ENCODE measurements at regions not wholly inside any gene's neighbourhood (a gene's known extent, or its start where the extent isn't known, plus 50 kb on each side); places are given as distances from the start of the nearest gene placed in this dataset.

GRCh38 chrX:39327255-39327654 lies 526.0 kb downstream of the MID1IP1 start:
- Histone ChIP-seq H3K14ac (ENCODE audit: insufficient read depth, low read length) (no peak overlapping the region), H3T11ph (ENCODE audit: low read length) (no peak overlapping the region), H4K8ac (replicated peaks; ENCODE audit: insufficient read length, low read depth, low read length) (no peak overlapping the region), H2AK5ac (ENCODE audit: insufficient read length, low read length) (no peak overlapping the region), H3K79me1 (ENCODE audit: insufficient read depth, low read depth, low read length, poor library complexity, severe bottlenecking) (no peaks in the 10 kb centered on the region), H2BK20ac (ENCODE audit: low read depth, low read length, poor library complexity, severe bottlenecking) (no peak overlapping the region), H2BK15ac (ENCODE audit: low read depth, low read length) (no peak overlapping the region), H4K5ac (ENCODE audit: insufficient read length, low read depth, low read length) (no peak overlapping the region), H3K4me2 (ENCODE audit: insufficient read depth, insufficient read length, low read length) (no peak overlapping the region), H2BK120ac (ENCODE audit: low read depth, low read length, poor library complexity, severe bottlenecking) (no peak overlapping the region), H3K9me3 (ENCODE audit: control insufficient read depth, low read depth, low read length) (no peaks in the 10 kb centered on the region), H3K27ac (ENCODE audit: insufficient read length, low read depth, low read length) (no peak overlapping the region), H3K4ac (ENCODE audit: low read depth, low read length) (no peak overlapping the region), H2AFZ (ENCODE audit: low read length) (no peak overlapping the region), H4K20me1 (ENCODE audit: control insufficient read depth, insufficient read depth, insufficient read length) (no peaks in the 10 kb centered on the region), H2BK5ac (ENCODE audit: insufficient read length, low read length) (no peak overlapping the region), H3K79me2 (ENCODE audit: insufficient read depth, low read length) (no peaks in the 10 kb centered on the region), H3K18ac (ENCODE audit: insufficient read length, low read depth, low read length) (no peak overlapping the region), H2BK12ac (ENCODE audit: insufficient read length, low read depth, low read length) (no peak overlapping the region), H3K9ac (ENCODE audit: extremely low read depth, insufficient read length, low read length) (no peak overlapping the region), H3K4me1 (ENCODE audit: insufficient read depth, low read length) (no peaks in the 10 kb centered on the region), H3K23me2 (ENCODE audit: insufficient read length, low read depth, low read length, poor library complexity, severe bottlenecking) (no peaks in the 10 kb centered on the region), H3K56ac (ENCODE audit: insufficient read length, low read depth, low read length) (no peak overlapping the region), H4K91ac (ENCODE audit: insufficient read length, low read depth, low read length) (no peak overlapping the region), H3K23ac (ENCODE audit: insufficient read length, low read depth, low read length) (no peak overlapping the region), H3K27me3 (ENCODE audit: insufficient read depth, low read length) (no peaks in the 10 kb centered on the region)
- H3K36me3 Mint-ChIP-seq (ENCODE audit: insufficient read depth in 1 of 3, low read depth in 3 of 3): peaks cover 0 to 4% (median 2%) of the 10 kb centered on the region in 3 experiments; a peak in 4 of 7 replicates
- no peak for TF ChIP-seq CTCF (conservative IDR thresholded peaks at IDR 0.05)
- peaks cover 61 to 75% of the 10 kb centered on the region in 2 experiments for H3K9me3 Mint-ChIP-seq
- no peak overlapping the region for H3K27ac Mint-ChIP-seq
- H3K4me3 Mint-ChIP-seq: no peak overlapping the region
- H3K27me3 Mint-ChIP-seq (ENCODE audit: low read depth): peaks cover 4% of the 10 kb centered on the region
- DNase-seq: no peak
- WGBS (ENCODE audit: extremely low coverage, insufficient read length, low lambda C conversion rate): no CpG with 5 or more reads among the region's 7 CpGs
- H3K4me1 Mint-ChIP-seq: no peaks in the 10 kb centered on the region

Measured in H9 (cell line).